HG03460 (cell line): ENCODE measurements at regions not wholly inside any gene's neighbourhood (a gene's known extent, or its start where the extent isn't known, plus 50 kb on each side); places are given as distances from the start of the nearest gene placed in this dataset.
"Not testable (repeated sequence)": the region's sequence is repeated elsewhere in the genome, so short reads cannot be mapped to it uniquely, and the experiment has no call there.

Source experiments
- ATAC-seq: cut with Tn5 transposase; IDR thresholded peaks from one replicate; pipeline ENCODE4 v1.9.1; 2021; ENCODE audit not compliant: unreplicated experiment

GRCh38 chr18:2192562-2192961, 378.7 kb downstream of the METTL4 start:
- ATAC-seq, result no peak

- ATAC-seq, result no peak
Measured at GRCh38 chr18:2197946-2198345, 373.4 kb downstream of the METTL4 start.

GRCh38 chr18:2199060-2199459, 372.2 kb downstream of the METTL4 start:
- no peak for ATAC-seq

GRCh38 chr18:2201036-2201600, 370.2 kb downstream of the METTL4 start:
- no peak for ATAC-seq

- no peak for ATAC-seq
Measured at GRCh38 chr18:2204736-2205135, 366.6 kb downstream of the METTL4 start.

GRCh38 chr18:2207294-2207693, 364.0 kb downstream of the METTL4 start:
- no peak for ATAC-seq

- no peak for ATAC-seq
Measured at GRCh38 chr18:2212598-2213205, 358.6 kb downstream of the METTL4 start.

GRCh38 chr18:2213905-2214304, 357.4 kb downstream of the METTL4 start:
- no peak for ATAC-seq

GRCh38 chr18:2217356-2217755, 353.9 kb downstream of the METTL4 start:
- ATAC-seq, result no peak

GRCh38 chr18:2218101-2218500, 353.2 kb downstream of the METTL4 start:
- ATAC-seq, result no peak

GRCh38 chr18:2219706-2220105, 351.6 kb downstream of the METTL4 start:
- ATAC-seq, result no peak

GRCh38 chr18:2222270-2223185, 348.8 kb downstream of the METTL4 start:
- no peak for ATAC-seq

- ATAC-seq, result no peak
Measured at GRCh38 chr18:2223449-2223848, 347.9 kb downstream of the METTL4 start.

GRCh38 chr18:2223849-2224248, 347.5 kb downstream of the METTL4 start:
- no peak for ATAC-seq

- ATAC-seq, result no peak
Measured at GRCh38 chr18:2236232-2236631, 335.1 kb downstream of the METTL4 start.

GRCh38 chr18:2237706-2238105, 333.6 kb downstream of the METTL4 start:
- ATAC-seq, result no peak

GRCh38 chr18:2240311-2240705, 331.0 kb downstream of the METTL4 start:
- ATAC-seq, result no peak

GRCh38 chr18:2244641-2245040, 326.7 kb downstream of the METTL4 start:
- ATAC-seq, result no peak

- ATAC-seq, result not testable (repeated sequence)
Measured at GRCh38 chr18:2247101-2247500, 324.2 kb downstream of the METTL4 start.

GRCh38 chr18:2254977-2255376, 316.3 kb downstream of the METTL4 start:
- ATAC-seq, result no peak

GRCh38 chr18:2256577-2256976, 314.7 kb downstream of the METTL4 start:
- ATAC-seq, result no peak

- no peak for ATAC-seq
Measured at GRCh38 chr18:2258954-2259353, 312.4 kb downstream of the METTL4 start.
